CD4-positive, alpha-beta T cell (primary cell): ENCODE measurements at regions not wholly inside any gene's neighbourhood (a gene's known extent, or its start where the extent isn't known, plus 50 kb on each side); places are given as distances from the start of the nearest gene placed in this dataset.

Source experiments
- ATAC-seq: fragments of 200-7000 bp; cut with Tn5 transposase; one replicate; pipeline ENCODE4 v1.10.0; 2022; ENCODE audit warnings: mild to moderate bottlenecking; ENCODE audit not compliant: poor library complexity
- CTCF ChIA-PET: fragments of 350-600 bp; sonication (Branson Sonifier 250); formaldehyde crosslinking; loops from one replicate; lab custom pipeline; 2021; ENCODE audit warnings: antibody characterized with exemption, inconsistent platforms; lab: Charles Lee
- POLR2A ChIA-PET: fragments of 350-600 bp; sonication (Branson Sonifier 250); formaldehyde crosslinking; loops from one replicate; lab custom pipeline; 2021; ENCODE audit warnings: antibody characterized with exemption, inconsistent platforms; lab: Charles Lee
- DNase-seq, 14 experiments: peaks; one replicate each; pipeline ENCODE4 v3.0.0-alpha.2; 2013 to 2020; ENCODE audit warnings: mixed read lengths in 2 of 14
- H3K27ac ChIP-seq, 2 donors: one replicate each; pipeline versions ENCODE4 v1.5.1 to v1.7.0; 2013; ENCODE audit warnings: low read length in 2 of 2, low read depth in 1 of 2, mild to moderate bottlenecking in 1 of 2
- H3K27me3 ChIP-seq, 2 experiments: 1 replicate in 1 of 2; 2 replicates in 1 of 2; pipeline versions ENCODE4 v1.6.1 to v1.7.0; 2013; ENCODE audit warnings: low read length in 2 of 2, control low read depth in 1 of 2, mild to moderate bottlenecking in 1 of 2, moderate library complexity in 1 of 2; ENCODE audit not compliant: insufficient read depth in 2 of 2, control insufficient read depth in 1 of 2
- H3K36me3 ChIP-seq: one replicate; pipeline ENCODE4 v1.6.1; 2013; ENCODE audit warnings: low read length, control low read depth; ENCODE audit not compliant: insufficient read depth
- H3K4me1 ChIP-seq: one replicate; pipeline ENCODE4 v1.6.1; 2013; ENCODE audit warnings: low read length, control low read depth; ENCODE audit not compliant: insufficient read depth
- H3K4me3 ChIP-seq: one replicate; pipeline ENCODE4 v1.5.1; 2013; ENCODE audit warnings: mild to moderate bottlenecking, low read length, moderate library complexity
- H3K9me3 ChIP-seq, 2 experiments: 1 replicate in 1 of 2; 2 replicates in 1 of 2; pipeline versions ENCODE4 v1.6.1 to v1.7.0; 2013; ENCODE audit warnings: low read length in 2 of 2, mild to moderate bottlenecking in 2 of 2, control low read depth in 1 of 2, moderate library complexity in 1 of 2; ENCODE audit not compliant: control insufficient read depth in 1 of 2, insufficient read depth in 1 of 2
- H3K27ac Mint-ChIP-seq: one replicate; pipeline ENCODE4 v1.8.0; 2020; ENCODE audit warnings: mixed read lengths
- H3K27me3 Mint-ChIP-seq: one replicate; pipeline ENCODE4 v1.8.0; 2021; ENCODE audit warnings: mixed read lengths
- H3K36me3 Mint-ChIP-seq: one replicate; pipeline ENCODE4 v1.8.0; 2021; ENCODE audit warnings: low read depth, mixed read lengths
- H3K4me1 Mint-ChIP-seq: one replicate; pipeline ENCODE4 v1.8.0; 2021; ENCODE audit warnings: low read depth, mixed read lengths
- H3K4me3 Mint-ChIP-seq: one replicate; pipeline ENCODE4 v1.8.0; 2020; ENCODE audit warnings: mild to moderate bottlenecking, mixed read lengths
- H3K9me3 Mint-ChIP-seq: one replicate; pipeline ENCODE4 v1.8.0; 2020; ENCODE audit warnings: mixed read lengths
- CTCF ChIP-seq: fragments of 200-600 bp; IDR thresholded peaks from one replicate; pipeline ENCODE4 v1.8.0; 2022; ENCODE audit warnings: antibody characterized with exemption, mild to moderate bottlenecking
- intact Hi-C, 2 experiments: fragments of 100-400 bp; cut with DNase I in 1 of 2; cut with micrococcal nuclease in 1 of 2; formaldehyde crosslinking; loops; one replicate each; pipeline versions ENCODE4 v1.15.1 to v1.9.0; 2023 to 2025; cut with DNase I, micrococcal nuclease

- H3K9me3 Mint-ChIP-seq: peaks cover 7% of the 10 kb centered on the region
- Histone ChIP-seq H3K27me3 (no peaks in the 10 kb centered on the region), H3K4me1 (no peaks in the 10 kb centered on the region), H3K4me3 (no peak overlapping the region), H3K9me3 (no peaks in the 10 kb centered on the region), H3K36me3 (no peaks in the 10 kb centered on the region), H3K27ac (no peak overlapping the region)
- H3K27ac Mint-ChIP-seq: no peak overlapping the region
- TF ChIP-seq CTCF: no peak
- intact Hi-C loops: no loop called here
- no peak overlapping the region for H3K4me3 Mint-ChIP-seq
- H3K4me1 Mint-ChIP-seq: no peaks in the 10 kb centered on the region
- H3K36me3 Mint-ChIP-seq: no peaks in the 10 kb centered on the region
- ChIA-PET POLR2A (no interaction called here), CTCF (no interaction called here)
- H3K27me3 Mint-ChIP-seq: no peaks in the 10 kb centered on the region
- DNase-seq (no peak), ATAC-seq (no peak)
Observed at GRCh38 chr3:26550413-26550812, 72.2 kb upstream of the LRRC3B start.

GRCh38 chr3:26556637-26557036 lies 65.9 kb upstream of the LRRC3B start:
- ChIA-PET POLR2A (no interaction called here), CTCF (no interaction called here)

GRCh38 chr3:26558257-26558656 lies 64.3 kb upstream of the LRRC3B start:
- ATAC-seq (no peak), DNase-seq (no peak)
- ChIA-PET POLR2A (no interaction called here), CTCF (no interaction called here)
- Mint-ChIP-seq H3K4me1 (no peaks in the 10 kb centered on the region), H3K27ac (no peak overlapping the region), H3K9me3 (peaks cover 4% of the 10 kb centered on the region), H3K36me3 (no peaks in the 10 kb centered on the region), H3K27me3 (no peaks in the 10 kb centered on the region), H3K4me3 (no peak overlapping the region)
- Histone ChIP-seq H3K27ac (no peak overlapping the region), H3K36me3 (no peaks in the 10 kb centered on the region), H3K4me1 (no peaks in the 10 kb centered on the region), H3K4me3 (no peak overlapping the region), H3K27me3 (no peaks in the 10 kb centered on the region), H3K9me3 (peaks cover 0 to 3% of the 10 kb centered on the region in 2 experiments)
- intact Hi-C loops: no loop called here
- TF ChIP-seq CTCF: no peak

More at GRCh38 chr3:26556637-26557036, 65.9 kb upstream of the LRRC3B start:
- no peaks in the 10 kb centered on the region for H3K36me3 Mint-ChIP-seq
- no peak for DNase-seq
- H3K27ac Mint-ChIP-seq: no peak overlapping the region
- ATAC-seq: no peak
- H3K27me3 Mint-ChIP-seq: no peaks in the 10 kb centered on the region
- no peak overlapping the region for H3K27ac ChIP-seq
- H3K9me3 ChIP-seq: peaks cover 0 to 3% of the 10 kb centered on the region in 2 experiments
- no peaks in the 10 kb centered on the region for H3K27me3 ChIP-seq
- H3K4me1 ChIP-seq: no peaks in the 10 kb centered on the region
- H3K4me3 ChIP-seq: no peak overlapping the region
- intact Hi-C loops: no loop called here
- H3K9me3 Mint-ChIP-seq: peaks cover 4% of the 10 kb centered on the region
- TF ChIP-seq CTCF: no peak
- H3K4me1 Mint-ChIP-seq: no peaks in the 10 kb centered on the region
- no peak overlapping the region for H3K4me3 Mint-ChIP-seq
- no peaks in the 10 kb centered on the region for H3K36me3 ChIP-seq
